Tibial nerve (tissue), 4 donors: ENCODE measurements at regions not wholly inside any gene's neighbourhood (a gene's known extent, or its start where the extent isn't known, plus 50 kb on each side); places are given as distances from the start of the nearest gene placed in this dataset.

ENCODE experiments used
- DNase-seq, 2 donors: peaks; one replicate each; pipeline ENCODE4 v3.0.0-alpha.2; 2019; ENCODE audit warnings: low spot score in 2 of 2
- H3K27ac ChIP-seq, 4 donors: fragments of 200-600 bp; sonication (generic) in 3 of 4; one replicate each; pipeline ENCODE4 v1.5.1; 2017 to 2019; ENCODE audit warnings: mild to moderate bottlenecking in 1 of 4
- H3K27me3 ChIP-seq, 2 donors: fragments of 200-600 bp; sonication (generic) in 1 of 2; one replicate each; pipeline versions ENCODE4 v1.5.1 to v1.6.0; 2017 to 2019
- H3K36me3 ChIP-seq, 3 donors: fragments of 200-600 bp; sonication (generic); one replicate each; pipeline ENCODE4 v1.5.1; 2018 to 2019
- H3K4me1 ChIP-seq, 4 donors: fragments of 200-600 bp; sonication (generic) in 3 of 4; one replicate each; pipeline ENCODE4 v1.5.1; 2017 to 2019
- H3K4me3 ChIP-seq, 4 donors: fragments of 200-600 bp; sonication (generic) in 3 of 4; one replicate each; pipeline ENCODE4 v1.5.1; 2017 to 2019; ENCODE audit warnings: mild to moderate bottlenecking in 1 of 4, moderate library complexity in 1 of 4
- H3K9me3 ChIP-seq, 4 donors: fragments of 200-600 bp; sonication (generic) in 3 of 4; one replicate each; pipeline ENCODE4 v1.5.1; 2017 to 2019
- CTCF ChIP-seq, 5 experiments: fragments of 200-600 bp in 3 of 5; fragments of 450-650 bp in 2 of 5; sonication (generic) in 3 of 5; IDR thresholded peaks; one replicate each; pipeline ENCODE4 v1.5.1; 2016 to 2019; ENCODE audit warnings: antibody characterized with exemption in 5 of 5, mild to moderate bottlenecking in 3 of 5, moderate library complexity in 2 of 5
- EP300 ChIP-seq, 2 donors: sonication (generic); formaldehyde crosslinking; IDR thresholded peaks; one replicate each; pipeline ENCODE4 v1.6.1; 2017; ENCODE audit warnings: antibody characterized with exemption in 2 of 2, mild to moderate bottlenecking in 1 of 2
- POLR2A ChIP-seq, 2 donors: fragments of 450-650 bp; IDR thresholded peaks; one replicate each; pipeline ENCODE4 v1.6.1; 2017; ENCODE audit warnings: antibody characterized with exemption in 2 of 2, mild to moderate bottlenecking in 2 of 2, moderate library complexity in 2 of 2
- WGBS, 2 donors: methylation state at CpG; one replicate each; pipeline ENCODE4 v1.1.5; 2018; 5-methylcytosine and 5-hydroxymethylcytosine counted together

- Histone ChIP-seq H3K4me3 (no peak overlapping the region), H3K4me1 (no peaks in the 10 kb centered on the region), H3K27me3 (no peaks in the 10 kb centered on the region), H3K27ac (no peak overlapping the region), H3K9me3 (peaks cover 0 to 2% (median 0%) of the 10 kb centered on the region in 4 donors), H3K36me3 (no peaks in the 10 kb centered on the region)
- 93 to 94% methylated on average over 4 of the region's 4 CpGs for WGBS, 2 donors
- DNase-seq: no peak
- TF ChIP-seq EP300 (IDR thresholded peaks at IDR 0.05) (no peak), POLR2A (IDR thresholded peaks at IDR 0.05) (no peak), CTCF (IDR thresholded peaks at IDR 0.05) (no peak)
These were observed 157.6 kb upstream of the ADARB2 start for GRCh38 chr10:1894912-1895311.

GRCh38 chr10:1893941-1894340, 156.6 kb upstream of the ADARB2 start:
- Histone ChIP-seq H3K36me3 (no peaks in the 10 kb centered on the region), H3K27ac (no peak overlapping the region), H3K9me3 (peaks cover 0 to 2% (median 0%) of the 10 kb centered on the region in 4 donors), H3K4me3 (no peak overlapping the region), H3K4me1 (no peaks in the 10 kb centered on the region), H3K27me3 (no peaks in the 10 kb centered on the region)
- TF ChIP-seq POLR2A (IDR thresholded peaks at IDR 0.05): no peak
- TF ChIP-seq EP300 (IDR thresholded peaks at IDR 0.05): no peak
- TF ChIP-seq CTCF (IDR thresholded peaks at IDR 0.05): no peak
- WGBS, 2 donors: 79 to 82% methylated on average over 9 of the region's 9 CpGs
- no peak for DNase-seq

- H3K4me1 ChIP-seq: no peaks in the 10 kb centered on the region
- H3K9me3 ChIP-seq: peaks cover 0 to 11% (median 3%) of the 10 kb centered on the region in 4 donors
- no peaks in the 10 kb centered on the region for H3K36me3 ChIP-seq
- DNase-seq: no peak
- TF ChIP-seq POLR2A (IDR thresholded peaks at IDR 0.05): no peak
- TF ChIP-seq CTCF (IDR thresholded peaks at IDR 0.05): no peak
- no peak for TF ChIP-seq EP300 (IDR thresholded peaks at IDR 0.05)
- WGBS, 2 donors: 81 to 89% methylated on average over 1 of the region's 1 CpG
- no peaks in the 10 kb centered on the region for H3K27me3 ChIP-seq
- H3K4me3 ChIP-seq: no peak overlapping the region
- H3K27ac ChIP-seq: no peak overlapping the region
These were observed 148.7 kb upstream of the ADARB2 start for GRCh38 chr10:1886039-1886438.

- Histone ChIP-seq H3K36me3 (no peaks in the 10 kb centered on the region), H3K9me3 (peaks cover 0 to 7% (median 3%) of the 10 kb centered on the region in 4 donors), H3K4me1 (no peaks in the 10 kb centered on the region), H3K4me3 (no peak overlapping the region), H3K27ac (no peak overlapping the region), H3K27me3 (no peaks in the 10 kb centered on the region)
- DNase-seq: no peak
- TF ChIP-seq EP300 (IDR thresholded peaks at IDR 0.05): no peak
- TF ChIP-seq POLR2A (IDR thresholded peaks at IDR 0.05): no peak
- no peak for TF ChIP-seq CTCF (IDR thresholded peaks at IDR 0.05)
- WGBS, 2 donors: 58 to 66% methylated on average over 4 of the region's 4 CpGs
These were observed 145.4 kb upstream of the ADARB2 start for GRCh38 chr10:1882728-1883127.

GRCh38 chr10:1882180-1882579, 144.9 kb upstream of the ADARB2 start:
- Histone ChIP-seq H3K27ac (no peak overlapping the region), H3K9me3 (peaks cover 0 to 6% (median 3%) of the 10 kb centered on the region in 4 donors), H3K27me3 (no peaks in the 10 kb centered on the region), H3K4me1 (no peaks in the 10 kb centered on the region), H3K4me3 (no peak overlapping the region), H3K36me3 (no peaks in the 10 kb centered on the region)
- 83 to 84% methylated on average over 10 to 12 of the region's 12 CpGs for WGBS, 2 donors
- no peak for DNase-seq
- TF ChIP-seq EP300 (IDR thresholded peaks at IDR 0.05): no peak
- no peak for TF ChIP-seq POLR2A (IDR thresholded peaks at IDR 0.05)
- TF ChIP-seq CTCF (IDR thresholded peaks at IDR 0.05): no peak
